ENCODE measurements at regions not wholly inside any gene's neighbourhood (a gene's known extent, or its start where the extent isn't known, plus 50 kb on each side); places are given as distances from the start of the nearest gene placed in this dataset.

- DNase-seq (ENCODE audit: low spot score) = no peak
Measured at GRCh38 chr1:62917314-62917713, 133.4 kb downstream of the ATG4C start.

DNA sequence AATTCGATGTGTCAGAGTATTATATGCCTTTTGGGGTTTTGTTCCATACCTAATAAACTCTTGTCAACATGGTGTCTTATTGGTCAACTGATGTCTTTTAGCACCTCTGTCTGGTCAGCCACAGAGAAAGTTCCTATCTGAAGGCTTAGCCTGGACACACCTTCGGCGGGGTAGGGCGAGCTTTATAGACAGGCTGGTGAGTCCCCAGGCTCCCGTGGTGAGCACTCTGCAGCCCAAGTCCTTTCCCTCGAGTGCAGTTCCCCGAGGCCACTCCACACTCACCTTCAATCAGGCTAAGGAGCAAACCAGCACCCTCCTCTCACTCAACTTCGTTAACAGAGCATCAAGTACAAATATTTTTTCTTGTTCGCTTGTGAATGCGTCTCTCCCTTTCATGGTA, 133.9 kb downstream of the ATG4C start:
- no peak for DNase-seq (ENCODE audit: low spot score)

DNA sequence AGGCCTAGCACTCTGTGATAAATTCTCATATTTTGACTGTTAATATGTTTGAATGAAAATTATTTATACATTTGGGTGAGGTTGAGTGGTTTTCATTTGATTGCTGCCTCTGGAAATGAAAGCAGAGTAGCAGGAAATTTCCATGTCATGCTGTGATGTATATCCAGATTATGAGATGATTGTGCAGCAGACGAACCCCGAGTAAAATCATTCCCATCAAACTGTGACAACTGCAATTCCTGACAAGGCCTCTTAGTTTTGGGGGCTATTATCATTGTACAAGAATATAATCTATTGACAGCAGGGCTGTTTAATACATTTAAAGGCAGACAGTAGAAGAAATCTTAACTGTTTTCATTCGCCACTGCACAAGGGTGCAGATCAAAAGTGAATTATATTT, 134.8 kb downstream of the ATG4C start:
- no peak for DNase-seq (ENCODE audit: low spot score)

GRCh38 chr1:62922006-62922405, 138.1 kb downstream of the ATG4C start:
- DNase-seq (ENCODE audit: low spot score) = no peak

GRCh38 chr1:62924983-62925790, 141.3 kb downstream of the ATG4C start:
- no peak for DNase-seq (ENCODE audit: low spot score)

- no peak for DNase-seq (ENCODE audit: low spot score)
Measured at GRCh38 chr1:62926681-62927252, 142.8 kb downstream of the ATG4C start.

DNA sequence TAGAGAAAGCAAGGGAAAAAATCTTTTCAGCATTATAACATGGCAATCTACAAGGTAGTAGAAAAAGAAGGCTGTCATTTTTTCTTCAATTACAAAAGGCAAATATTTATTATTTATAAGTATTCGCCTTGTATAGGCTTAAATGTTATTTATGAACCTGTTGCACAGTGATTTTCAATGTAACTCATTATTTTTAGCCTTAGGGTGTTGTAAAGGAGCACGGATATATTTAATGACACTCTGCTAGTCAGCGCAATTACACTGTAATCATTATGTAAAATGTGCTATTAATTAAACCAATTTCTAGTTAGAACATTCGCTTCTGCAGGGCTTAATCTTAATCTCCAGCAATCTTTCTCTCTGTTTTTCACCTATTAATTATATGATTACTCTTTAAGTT, 145.0 kb downstream of the ATG4C start:
- DNase-seq (ENCODE audit: low spot score) = no peak

- no peak for DNase-seq (ENCODE audit: low spot score)
Measured at GRCh38 chr1:62937634-62938296, 153.8 kb downstream of the ATG4C start.

- no peak for DNase-seq (ENCODE audit: low spot score)
Measured at GRCh38 chr1:62941780-62942179, 157.8 kb downstream of the ATG4C start.

DNA sequence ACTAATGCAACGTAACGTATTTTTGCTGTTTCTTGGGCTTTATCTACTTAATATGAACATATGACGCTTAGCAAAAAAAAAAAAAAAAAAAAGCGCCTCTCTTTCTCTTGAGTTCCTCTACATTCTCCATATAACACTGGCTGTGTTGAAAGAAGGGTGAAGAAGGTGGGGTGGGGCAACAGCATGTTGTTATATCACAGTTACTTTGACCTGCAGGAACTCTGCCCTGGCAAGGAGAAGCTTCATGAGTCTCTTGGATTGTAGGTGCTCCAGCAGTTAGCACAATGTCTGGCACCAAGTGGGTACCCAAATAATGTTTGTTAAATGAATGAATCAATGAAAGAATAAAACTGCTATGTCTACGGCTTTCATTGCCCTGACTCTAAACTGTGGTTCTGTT, 162.6 kb downstream of the ATG4C start:
- no peak for DNase-seq (ENCODE audit: low spot score)

DNA sequence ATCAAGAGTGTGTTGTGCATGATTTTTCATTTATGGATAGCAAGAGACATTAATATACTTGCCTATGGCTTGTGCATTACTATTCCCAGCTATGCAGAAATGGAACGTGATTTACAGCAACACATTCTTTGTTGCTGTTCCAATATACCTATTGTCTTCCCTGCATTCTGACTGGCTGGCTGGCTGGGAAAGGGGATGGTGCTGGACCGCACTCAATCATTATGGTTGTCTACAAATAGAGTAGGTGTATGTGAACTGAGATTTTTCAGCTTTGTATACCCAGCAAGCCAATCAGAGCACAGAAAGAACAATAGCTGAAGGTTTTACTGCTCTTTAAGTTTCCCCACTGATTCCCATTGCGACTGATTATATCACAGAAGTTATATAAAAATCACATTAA, 167.5 kb downstream of the ATG4C start:
- no peak for DNase-seq (ENCODE audit: low spot score)

- DNase-seq (ENCODE audit: low spot score) = no peak
Measured at GRCh38 chr1:62952596-62952995, 168.7 kb downstream of the ATG4C start.

GRCh38 chr1:62953633-62954032, 169.7 kb downstream of the ATG4C start:
- DNase-seq (ENCODE audit: low spot score) = no peak

DNA sequence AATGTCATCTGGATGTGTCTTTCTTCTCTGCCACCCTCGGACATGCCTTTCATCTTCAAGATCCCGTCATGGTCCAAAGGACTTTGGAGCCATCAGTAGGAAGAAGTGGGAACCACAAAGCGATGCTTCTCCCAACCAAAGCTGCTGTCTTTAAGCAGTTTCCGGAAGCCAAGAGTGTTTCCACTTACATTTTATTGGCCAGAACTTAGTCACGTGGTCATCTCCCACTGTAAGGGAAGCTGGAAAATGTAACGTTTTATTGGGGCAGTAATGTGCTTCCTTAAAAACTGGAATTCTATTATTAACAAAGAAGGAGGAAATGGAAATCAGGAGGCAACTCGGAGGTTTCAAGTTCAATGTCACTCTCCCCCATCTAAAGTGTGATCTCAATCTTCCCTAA, 170.8 kb downstream of the ATG4C start:
- no peak for DNase-seq (ENCODE audit: low spot score)

DNA sequence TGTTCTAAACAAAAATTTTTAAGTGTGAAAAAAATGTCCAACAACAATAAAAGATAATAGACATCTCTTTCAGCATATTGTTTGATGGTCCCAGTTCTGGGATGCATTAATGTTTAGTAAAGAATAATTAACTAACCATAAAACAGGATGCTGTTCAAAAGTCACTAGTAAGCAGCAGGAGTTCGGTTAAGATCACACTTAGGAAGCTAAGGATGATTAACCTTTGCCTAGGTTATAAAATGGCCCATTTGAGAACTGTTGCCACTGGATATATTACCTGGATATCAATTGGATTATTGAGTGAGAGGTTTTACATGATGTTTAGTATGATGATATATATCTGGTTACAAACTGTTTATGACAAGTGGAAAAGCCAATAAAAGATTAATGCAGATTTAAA, 171.7 kb downstream of the ATG4C start:
- no peak for DNase-seq (ENCODE audit: low spot score)

DNA sequence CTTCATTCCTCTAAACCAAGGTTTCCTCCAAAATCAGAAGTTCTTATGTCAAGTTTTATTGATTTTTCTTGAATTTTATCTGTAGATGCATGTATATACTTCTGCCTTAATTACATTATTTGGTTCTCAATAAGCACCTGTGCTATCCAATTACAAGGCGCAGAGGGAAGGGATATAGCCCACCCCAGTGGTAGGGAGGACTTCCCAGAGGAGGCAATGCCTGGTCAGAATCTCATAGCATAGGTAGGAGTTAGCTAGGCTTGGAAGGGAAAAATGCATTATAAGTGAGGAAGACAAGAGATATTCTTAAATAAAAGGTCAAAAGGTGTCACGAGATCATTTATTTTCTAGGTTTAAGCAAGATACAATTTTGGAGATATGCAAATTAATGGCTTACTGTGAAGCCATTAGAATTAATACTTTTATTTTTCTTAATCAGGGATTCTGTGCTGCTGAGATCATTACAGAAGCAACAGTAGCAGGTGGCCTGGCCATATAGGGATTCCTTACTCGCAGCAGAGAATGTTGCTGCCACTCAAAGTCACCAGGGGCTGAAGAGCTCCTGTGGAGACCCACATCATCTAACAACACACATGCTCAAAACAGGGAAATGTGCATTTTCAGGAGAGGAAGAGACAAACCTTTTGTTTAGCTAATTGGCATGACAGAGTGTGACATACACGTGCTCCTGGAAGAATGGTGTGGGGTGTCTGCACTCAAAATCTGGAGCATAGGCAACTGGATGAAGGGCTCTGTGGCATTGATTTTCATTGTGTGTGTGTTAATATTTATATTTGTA, 178.3 kb downstream of the ATG4C start:
- no peak for DNase-seq (ENCODE audit: low spot score)

DNA sequence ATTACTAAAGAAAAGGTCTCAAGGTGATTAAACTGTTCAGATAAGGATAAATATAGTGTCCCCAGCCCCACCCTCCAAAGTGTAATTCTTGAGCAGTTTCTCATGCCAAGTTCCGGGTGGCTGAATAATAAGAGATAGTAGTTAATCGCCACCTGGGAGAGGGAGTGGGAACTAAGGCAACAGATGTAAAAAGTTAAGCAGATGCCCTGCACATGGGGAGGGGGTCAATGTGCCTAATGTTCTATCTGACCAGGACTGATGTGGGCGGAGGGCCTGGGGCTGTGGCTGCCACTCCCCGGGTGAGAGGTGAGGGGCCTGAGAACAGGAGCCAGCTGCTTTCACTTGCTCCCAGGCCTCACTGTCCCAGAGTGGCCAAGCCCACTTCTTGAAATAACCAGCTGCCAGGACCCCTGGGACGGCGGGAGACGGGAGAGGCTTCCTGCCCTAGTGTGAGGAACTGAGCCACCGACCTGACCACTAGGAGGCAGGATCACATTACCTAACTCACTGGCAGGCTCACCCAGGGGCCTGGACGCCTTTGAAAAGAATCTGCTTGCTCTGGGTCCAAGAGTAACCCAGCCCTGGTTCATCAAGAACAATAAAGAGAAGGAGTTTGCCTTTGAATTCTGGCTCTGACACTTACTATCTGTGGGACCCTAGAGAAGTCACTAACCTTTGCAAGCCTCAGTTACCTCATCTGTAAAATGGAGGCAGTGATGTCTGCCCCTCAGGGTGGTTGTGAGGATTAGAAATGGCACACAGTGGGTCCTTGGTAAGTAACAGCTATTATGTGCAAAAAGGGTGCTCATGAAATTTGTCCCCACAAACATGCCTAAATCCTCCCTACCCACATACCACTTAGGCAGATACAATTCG, 179.2 kb downstream of the ATG4C start:
- peak; percentile 33 for DNase-seq (ENCODE audit: low spot score)

DNA sequence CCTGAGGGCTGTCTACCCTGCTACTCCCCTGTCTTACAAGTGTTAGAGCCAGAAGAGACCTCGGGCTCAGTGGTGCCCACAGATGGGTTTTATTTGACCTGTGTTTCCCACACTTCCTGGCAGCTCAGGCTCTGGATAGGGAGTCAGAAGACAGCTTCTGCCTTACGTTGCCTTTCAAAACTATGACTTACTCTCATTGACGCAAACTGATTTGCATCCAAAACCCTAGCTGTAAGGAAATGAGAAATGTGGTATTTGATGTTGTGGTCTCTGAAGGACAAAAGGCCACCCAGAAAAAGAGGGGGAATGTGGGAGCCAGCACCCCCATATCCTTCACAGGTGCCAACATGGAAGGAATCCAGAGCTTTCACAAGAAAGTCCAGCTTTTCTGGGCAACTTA, 180.2 kb downstream of the ATG4C start:
- DNase-seq (ENCODE audit: low spot score) = no peak

DNA sequence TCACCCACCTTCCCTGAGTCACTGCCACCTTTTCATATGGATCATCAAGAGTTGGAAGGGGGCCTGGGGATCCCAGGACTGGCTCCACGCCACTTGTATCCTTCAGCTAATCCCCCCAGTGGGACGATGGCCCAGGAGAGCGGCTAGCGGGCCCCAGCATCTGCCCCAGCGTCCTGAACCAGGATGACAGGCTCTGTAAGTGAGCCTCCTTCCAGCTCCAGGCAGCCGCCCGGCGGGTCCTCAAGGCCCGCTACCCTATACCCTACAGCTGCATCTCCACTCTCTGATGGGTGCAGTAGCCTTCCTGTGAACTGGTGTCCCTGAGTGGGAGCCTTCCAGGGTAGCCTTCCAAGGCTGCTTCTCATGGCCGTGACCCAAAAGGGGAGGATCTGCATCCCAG, 183.1 kb downstream of the ATG4C start:
- DNase-seq (ENCODE audit: low spot score) = no peak

- DNase-seq (ENCODE audit: low spot score) = no peak
Measured at GRCh38 chr1:62977366-62977765, 193.4 kb downstream of the ATG4C start.

DNA sequence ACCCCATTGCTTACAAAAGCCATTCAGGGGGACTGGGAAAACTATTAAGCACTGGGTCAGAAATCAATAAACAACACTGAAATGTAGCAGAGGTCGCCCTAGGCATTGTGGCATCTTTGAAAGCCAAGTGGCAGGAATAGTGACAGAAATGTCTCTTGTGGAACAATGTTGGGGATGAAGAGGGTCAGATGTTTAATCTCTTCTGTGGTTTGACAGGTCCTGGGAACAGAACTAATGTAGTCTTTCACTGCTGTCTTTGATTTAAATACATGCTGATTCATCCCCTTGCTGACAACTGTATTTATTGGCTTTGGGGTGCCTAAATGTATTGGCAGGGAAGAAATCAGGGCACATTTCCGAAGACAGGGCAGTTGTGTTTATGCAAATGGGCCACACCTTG, 194.8 kb downstream of the ATG4C start:
- no peak for DNase-seq (ENCODE audit: low spot score)

- no peak for DNase-seq (ENCODE audit: low spot score)
Measured at GRCh38 chr1:62981434-62981833, 197.5 kb downstream of the ATG4C start.
